GM20000 (cell line): ENCODE measurements at regions not wholly inside any gene's neighbourhood (a gene's known extent, or its start where the extent isn't known, plus 50 kb on each side); places are given as distances from the start of the nearest gene placed in this dataset.

Experiments
- DNase-seq: peaks from one replicate; pipeline ENCODE4 v3.0.0; 2012; ENCODE audit warnings: low spot score
- CTCF ChIP-seq: IDR thresholded peaks from 2 replicates; pipeline ENCODE4 v1.5.1; 2012; ENCODE audit warnings: mild to moderate bottlenecking, control low read depth; ENCODE audit errors: extremely low read depth, missing control alignments

GRCh38 chr13:57087006-57087405 lies 53.7 kb upstream of the PRR20A start:
- no peak for TF ChIP-seq CTCF

More at GRCh38 chr13:57087006-57087405, 53.7 kb upstream of the PRR20A start:
- DNase-seq = no peak
